HG02943 (cell line): ENCODE measurements at regions not wholly inside any gene's neighbourhood (a gene's known extent, or its start where the extent isn't known, plus 50 kb on each side); places are given as distances from the start of the nearest gene placed in this dataset.

Experiments used
- ATAC-seq: cut with Tn5 transposase; IDR thresholded peaks from one replicate; pipeline ENCODE4 v1.9.1; 2021; ENCODE audit warnings: mild to moderate bottlenecking, low read depth, moderate library complexity; ENCODE audit not compliant: unreplicated experiment

DNA sequence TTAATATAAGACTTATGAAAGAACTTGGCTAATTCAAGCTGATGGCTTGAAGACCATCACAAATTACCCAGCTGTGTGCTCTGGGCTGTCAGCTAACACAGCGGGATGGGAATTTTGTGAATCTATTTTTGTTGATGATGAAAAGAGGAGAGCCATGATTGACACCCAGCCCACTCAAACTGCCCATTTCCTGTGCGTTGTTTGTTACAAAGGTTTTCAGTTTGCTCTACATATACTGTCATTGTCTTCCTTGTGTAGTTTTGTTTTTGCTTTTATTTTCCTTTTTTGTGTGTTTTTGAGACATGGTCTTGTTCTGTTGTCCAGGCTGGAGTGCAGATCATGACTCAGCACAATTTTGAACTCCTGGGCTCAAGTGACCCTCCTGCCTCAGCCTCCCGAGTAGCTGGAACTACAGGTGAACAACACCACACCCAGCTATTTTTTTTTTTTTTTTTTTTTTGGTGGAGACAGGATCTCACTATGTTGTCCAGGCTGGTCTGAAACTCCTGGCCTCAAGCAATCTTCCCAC is 400.3 kb downstream of the ICE1 start:
- ATAC-seq: no peak

DNA sequence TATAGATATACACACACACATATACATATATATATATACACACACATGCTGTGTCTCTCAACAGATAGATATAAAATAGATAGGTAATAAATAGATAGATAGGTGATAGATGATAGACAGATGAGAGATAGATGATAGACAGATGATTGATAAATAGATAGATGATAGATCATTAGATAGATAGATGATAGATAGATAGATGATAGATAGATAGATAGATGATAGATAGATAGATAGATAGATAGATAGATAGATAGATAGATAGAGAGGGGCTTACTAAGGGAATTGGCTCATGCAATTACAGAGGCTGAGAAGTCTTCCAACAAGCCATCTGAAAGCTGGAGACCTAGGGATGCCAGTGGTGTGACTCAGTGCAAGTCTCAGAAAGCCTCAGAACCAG is 394.5 kb downstream of the ICE1 start:
- no peak for ATAC-seq

DNA sequence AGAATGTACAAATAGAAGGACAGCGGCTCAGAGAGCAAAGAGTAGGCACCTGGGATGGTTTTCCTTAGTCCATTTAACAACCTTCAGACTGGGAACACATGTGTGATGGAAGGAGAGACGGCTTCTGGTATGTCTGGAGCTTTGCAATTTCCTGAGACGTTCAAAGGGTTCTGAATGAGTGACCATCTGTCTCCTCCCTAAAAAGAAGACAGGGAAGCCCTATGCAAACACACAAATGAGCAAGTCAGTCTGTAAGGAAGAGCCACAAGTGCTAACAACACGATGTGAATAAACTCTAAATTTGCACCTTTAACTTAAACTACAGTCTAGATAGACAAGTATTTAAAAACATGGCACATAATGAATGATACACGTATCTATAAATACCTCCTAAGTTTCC is 391.0 kb downstream of the ICE1 start:
- ATAC-seq: no peak

DNA sequence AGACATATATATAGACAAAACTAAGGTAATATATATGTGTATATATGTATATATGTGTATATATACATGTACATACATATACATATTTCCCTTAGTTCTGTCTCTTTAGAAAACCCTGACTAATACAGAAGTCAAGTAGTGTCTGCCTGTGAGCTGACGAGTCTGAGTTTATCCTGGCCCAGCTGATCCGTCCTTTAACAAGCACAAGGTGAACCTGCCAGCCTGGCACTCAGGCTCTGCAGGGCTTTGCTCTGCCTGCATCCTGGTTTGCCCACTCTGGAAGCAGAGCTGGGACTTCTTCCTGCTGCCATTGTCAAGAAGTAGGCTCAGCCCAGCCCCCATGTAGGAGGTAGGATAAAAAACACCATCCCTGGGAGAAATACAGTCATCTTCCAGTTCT is 388.0 kb downstream of the ICE1 start:
- no peak for ATAC-seq

DNA sequence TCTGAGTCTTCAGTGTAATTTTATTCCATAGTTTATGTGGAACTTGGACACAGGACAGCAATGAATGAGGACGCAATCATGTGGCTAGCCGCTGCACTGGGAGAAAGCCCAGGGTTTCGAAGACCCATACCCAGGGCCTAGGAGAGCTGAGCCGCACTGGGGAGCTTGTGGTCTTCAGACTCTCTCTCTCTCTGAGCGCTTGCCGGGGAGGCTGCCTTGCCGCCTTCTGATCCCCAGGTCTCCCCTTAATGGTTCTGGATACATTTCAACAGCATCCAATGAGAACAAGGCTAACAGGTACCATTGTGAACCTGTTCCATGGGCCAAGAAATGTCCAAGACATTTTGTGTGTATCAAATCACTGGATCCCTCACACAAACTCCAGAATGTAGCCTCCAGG is 383.4 kb downstream of the ICE1 start:
- ATAC-seq: no peak

DNA sequence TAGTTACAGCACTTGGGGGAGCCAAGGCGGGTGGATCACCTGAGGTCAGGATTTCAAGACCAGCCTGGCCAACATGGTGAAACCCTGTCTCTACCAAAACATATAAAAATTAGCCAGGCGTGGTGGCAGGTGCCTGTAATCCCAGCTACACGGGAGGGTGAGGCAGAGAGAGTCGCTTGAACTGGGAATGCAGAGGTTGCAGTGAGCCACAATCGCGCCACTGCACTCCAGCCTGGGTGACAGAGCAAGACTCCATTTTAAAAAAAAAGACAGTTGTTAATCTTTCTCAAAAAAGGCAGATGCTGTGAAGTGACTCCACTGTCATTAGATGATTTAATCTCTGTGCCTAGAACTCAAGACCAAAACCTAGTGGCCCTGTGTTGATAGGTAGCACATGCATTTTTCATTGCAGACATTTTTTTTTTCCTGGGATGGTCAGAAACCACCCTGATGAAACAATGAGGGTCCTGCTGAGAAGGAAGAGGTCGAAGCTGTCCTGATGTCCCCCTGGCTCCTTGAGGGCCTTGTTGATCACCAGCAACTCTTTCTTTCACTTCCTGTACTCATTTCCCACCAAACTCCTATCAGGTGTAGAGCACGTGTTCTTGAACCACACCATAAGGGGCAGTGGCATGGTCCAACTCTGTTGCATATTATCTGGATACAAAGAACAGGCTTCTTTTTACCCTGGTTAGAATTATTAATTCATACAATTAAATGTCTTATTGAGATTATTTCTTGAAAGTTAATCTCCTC is 382.2 kb downstream of the ICE1 start:
- no peak for ATAC-seq

DNA sequence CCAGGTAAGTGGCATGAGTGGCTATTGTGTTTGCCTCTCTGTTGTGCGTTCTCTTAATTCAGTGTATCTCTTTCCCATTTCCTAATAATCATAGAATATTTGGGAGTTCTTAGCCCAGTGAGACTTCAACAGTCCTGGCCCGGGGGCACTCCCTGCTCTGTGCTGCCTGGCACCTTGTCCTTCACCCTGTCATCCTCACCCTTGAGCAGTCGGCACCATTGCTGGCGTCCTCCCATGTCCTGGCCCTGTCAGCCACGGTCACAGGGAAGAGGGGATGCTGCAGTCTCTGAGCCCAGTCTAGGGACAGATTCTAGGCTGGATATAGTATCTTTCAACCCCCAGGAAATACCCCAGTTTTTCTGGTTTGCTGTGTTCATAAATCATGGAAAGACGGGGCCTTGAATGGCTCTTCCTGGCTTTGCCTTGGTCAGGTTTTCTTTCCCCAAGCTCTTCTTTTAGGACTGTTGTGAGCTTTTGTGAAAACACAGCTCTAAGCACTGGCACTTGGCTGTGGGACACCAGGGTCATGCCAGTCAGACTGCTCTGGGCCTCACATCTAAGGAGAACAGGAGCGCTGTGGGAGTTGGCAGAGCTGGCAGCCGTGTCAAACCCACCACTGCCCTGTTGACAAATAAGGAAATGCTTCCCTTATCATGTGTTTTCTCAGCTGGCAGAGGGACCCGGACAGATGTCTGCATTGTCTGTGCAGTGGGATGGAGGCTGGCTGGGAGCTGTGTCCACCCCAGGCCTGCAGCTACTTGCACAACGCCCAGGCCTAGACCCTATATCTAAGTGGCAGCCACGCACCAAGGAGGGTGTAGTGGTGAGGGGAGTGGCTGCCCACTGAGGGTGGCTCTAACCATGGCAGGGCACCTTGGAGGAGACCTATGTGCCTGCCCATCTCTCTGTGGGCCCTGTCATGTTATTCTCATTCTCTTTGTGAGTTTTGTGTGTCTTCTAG is 378.6 kb downstream of the ICE1 start:
- no peak for ATAC-seq

DNA sequence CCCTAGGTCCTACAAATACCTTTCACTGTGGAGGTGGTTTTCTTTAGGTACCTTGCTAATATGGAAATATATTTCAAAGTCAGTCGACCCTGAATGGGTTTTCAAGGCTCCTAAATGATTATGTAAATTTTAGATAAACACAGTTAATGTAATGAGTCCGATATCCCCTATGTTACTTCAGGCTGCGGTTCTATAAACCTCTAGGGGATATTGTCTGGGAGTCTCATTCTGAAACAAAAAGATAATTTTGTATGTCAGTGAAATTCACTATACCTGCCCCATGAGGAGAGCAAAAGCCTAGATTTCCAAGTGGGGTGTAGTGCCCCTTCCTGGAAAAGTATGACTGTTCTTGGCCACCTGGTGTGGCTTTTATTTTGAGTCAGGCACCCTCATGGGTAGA is 377.3 kb downstream of the ICE1 start:
- ATAC-seq: no peak

DNA sequence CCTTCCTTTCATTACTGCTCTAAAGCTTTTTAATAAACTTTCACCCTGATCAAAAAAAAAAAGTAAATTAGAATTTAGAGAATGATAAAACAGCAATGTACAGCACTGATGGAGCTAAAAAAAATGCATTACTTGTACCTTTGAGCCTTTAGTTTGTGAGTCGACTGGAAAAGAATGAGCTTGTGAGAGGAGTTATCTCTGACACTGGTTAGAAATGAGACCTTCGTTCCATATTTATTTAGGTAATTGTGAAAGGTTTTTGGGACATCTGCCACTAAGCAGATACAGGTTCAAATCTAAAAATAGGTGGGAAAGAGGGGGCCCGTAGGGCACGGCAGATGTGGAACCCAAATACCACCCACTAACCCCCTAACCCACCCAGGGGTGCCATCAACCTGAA is 376.8 kb downstream of the ICE1 start:
- no peak for ATAC-seq

DNA sequence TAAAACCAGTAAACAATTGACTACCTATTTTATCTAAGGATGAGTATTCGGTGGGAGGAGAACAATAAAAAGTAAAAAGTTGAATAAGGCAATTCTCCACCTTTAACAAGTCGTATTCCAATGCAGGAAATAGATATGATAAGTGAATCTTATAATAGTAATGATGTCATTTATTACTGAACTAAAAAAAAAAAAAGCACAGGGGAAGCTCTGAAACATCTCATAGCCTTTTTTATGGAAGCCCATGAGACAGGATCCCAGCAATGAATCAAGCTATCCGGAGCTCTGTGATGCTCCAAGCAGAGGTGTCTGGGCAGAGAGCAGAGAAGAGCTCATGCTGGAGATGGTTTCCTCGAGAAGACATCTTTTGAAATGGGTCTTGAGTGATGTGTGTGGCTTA is 376.0 kb downstream of the ICE1 start:
- no peak for ATAC-seq

DNA sequence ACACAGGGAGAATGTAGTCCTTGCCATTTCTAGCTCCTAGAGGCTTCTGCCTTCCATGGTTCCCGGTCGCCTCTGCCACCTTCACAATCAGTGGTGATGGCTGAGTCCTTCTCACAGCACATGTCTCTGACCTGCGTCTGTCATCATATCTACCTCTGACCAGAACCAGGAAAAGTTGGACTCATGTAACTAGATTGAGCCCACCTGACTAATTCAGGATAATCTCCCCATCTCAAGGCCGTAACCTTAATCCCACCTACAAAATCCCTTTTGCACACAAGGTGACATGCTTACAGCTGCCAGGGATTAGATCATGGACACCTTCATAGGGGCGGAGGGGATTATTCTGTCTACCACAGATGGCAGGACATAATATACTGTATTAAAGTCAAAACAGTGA is 375.6 kb downstream of the ICE1 start:
- ATAC-seq: no peak

DNA sequence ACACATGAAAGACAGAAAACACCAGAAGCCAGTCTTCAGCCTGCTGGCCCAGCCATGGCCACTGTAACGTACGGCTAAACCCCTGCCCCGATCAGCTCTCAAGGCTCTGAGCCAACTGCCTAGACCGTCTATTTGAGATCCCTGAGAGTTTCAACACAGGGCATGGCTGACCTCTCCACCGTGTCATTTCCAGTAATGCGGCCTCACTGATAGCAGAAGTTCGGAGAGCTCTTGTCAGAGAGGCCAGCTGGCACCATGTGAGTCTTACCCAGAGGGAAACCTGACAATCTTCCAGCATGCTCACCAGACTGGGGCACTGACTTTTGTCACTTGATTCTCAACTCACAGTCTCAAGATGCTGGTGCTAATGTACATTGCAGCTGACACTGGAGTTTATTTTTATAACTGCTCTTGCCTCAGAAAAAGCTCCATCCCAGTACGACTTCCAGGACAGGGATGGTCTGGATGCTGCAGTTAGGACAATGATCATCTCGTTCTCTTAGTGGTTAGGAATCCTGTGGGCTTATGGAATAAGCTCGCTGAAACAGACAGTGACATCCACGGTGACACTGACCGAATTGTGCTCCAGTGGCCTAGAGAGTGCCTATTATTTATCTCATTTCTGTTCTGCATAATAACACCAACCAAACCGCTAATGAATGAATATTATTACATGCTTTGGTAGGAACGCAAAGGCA is 372.7 kb downstream of the ICE1 start:
- ATAC-seq: no peak

DNA sequence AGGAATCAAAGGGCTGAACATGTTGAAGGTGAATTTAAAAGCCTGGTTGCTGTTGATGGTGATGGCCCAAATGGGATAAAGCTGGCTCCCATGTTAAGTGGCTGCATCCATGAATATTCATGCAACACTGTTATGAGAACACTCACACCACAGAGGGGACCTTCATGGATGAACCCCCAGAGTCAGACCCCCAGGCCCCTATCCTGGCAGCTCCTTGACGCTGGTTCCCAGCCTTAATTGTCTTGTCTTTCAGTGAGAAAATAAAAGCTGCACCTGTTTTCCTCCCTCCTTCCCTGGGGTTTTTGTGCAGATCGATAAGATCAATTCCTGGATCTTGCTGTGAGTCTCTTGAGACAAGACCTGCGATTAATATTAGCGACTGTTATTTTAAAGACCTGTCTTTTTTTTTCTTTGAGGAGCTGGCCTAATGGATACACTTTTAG is 371.7 kb downstream of the ICE1 start:
- no peak for ATAC-seq

DNA sequence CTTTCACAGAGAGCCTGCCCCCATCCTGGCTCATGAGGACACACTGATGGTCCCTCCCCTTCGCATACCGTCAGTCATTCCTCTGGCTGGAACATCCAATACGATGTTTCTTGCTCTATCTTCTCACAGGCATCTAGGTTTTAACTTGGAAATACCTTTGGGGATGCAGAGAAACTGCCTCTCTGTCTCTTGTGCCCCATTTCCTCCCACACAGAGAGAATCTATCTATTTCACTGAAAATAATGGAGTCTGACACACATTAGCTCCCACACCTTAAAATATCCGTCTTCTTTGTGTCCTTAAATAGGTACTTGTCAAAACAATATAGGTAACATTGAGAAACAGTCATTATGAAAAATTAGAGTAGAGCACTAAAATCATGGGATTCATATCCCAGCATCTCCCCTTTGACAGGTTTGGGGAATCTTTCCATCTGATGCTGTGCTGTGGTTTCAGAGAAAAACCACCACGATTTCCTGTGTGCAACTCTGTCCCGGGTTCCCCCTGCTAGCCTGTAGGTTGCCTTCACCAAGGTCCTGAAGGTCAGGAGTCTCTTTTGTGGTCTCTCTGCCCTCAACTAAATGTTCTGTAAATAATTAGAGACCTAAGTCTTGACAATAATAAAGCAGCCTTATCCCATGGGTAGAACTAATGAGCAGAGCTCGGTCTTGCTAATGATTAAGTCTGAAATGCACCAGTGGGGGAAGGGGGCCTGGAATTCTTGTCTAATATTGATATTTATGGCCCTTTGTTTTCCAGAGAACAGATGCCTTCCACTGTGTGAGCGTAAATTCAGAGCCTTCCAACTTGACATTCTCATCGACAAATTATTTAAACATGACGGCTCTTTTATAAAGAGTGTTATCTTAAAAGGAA is 371.0 kb downstream of the ICE1 start:
- ATAC-seq: no peak

DNA sequence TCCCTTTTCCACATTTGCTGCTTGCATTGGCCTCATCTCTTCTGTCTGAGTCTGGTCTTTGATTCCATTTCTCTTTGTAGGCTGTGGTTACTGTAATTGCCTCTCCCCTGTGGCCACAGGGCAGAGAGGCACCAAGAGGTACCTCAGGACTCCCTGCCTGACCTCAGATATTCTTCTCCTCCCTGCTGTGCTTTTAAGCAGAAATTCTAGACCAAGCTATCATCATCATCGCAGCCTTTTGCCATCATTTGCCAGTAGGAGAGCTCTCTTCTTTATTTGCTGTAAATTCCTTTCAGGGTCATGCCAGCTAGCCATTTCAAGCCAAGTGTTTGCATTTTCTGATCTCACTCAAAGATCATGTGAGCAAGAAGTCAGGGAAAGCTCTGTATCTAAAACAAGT is 369.6 kb downstream of the ICE1 start:
- ATAC-seq: no peak

DNA sequence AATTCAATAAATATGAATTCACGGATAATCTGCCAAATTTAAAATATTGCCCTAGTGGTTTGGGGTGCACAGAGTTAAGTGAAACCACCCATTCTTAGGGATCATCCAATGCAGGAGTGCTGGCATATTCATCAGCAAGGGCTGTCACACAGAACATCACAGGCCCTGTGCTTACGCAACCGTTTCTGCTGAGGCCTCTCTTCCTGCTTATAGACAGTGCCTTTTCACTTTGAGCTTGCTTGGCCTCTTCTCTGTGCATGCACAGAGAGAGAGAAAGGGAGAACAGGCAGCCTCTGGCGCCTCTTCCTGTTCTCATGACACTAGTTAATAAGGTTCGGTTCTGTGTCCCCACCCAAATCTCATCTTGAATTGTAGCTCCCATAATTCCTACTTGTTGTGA is 366.3 kb downstream of the ICE1 start:
- ATAC-seq: no peak

DNA sequence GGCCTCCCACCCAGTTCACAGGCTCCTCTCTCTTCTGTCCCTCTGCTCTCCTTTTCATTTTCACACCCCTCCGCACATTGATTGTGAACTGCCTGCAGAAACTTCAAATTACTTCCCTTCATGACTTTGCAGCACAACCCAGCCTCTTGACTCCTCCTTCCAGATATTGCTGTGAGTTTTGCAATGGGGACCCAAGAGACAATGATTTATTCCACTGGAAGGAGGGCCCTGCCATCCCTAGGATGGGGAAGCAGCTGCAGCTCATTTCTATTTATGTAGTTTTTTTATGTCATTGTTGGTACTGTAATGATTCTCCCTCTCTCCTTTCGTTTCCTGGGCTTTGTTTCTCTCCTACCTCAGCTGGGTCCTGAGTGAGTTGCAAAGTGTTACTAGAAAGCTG is 364.9 kb downstream of the ICE1 start:
- no peak for ATAC-seq

DNA sequence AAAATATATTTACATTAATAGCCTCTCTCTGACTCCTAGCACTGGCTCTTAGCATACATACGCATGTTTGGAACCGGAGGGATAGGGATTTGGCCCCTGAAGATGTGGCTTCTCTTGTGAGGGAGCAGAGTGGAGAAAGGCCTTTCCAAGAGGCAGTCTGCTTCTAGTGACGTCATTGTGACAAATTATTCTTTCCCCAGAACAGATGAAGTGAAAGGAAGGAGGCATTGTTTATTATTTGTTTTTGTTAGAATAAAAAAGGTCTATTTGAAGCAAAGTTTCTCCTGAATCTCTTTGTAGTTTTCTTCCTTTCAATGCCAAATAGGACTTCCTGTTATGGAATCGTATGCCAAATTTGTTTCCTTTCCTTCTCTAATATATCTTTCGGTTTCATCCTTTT is 361.6 kb downstream of the ICE1 start:
- no peak for ATAC-seq

DNA sequence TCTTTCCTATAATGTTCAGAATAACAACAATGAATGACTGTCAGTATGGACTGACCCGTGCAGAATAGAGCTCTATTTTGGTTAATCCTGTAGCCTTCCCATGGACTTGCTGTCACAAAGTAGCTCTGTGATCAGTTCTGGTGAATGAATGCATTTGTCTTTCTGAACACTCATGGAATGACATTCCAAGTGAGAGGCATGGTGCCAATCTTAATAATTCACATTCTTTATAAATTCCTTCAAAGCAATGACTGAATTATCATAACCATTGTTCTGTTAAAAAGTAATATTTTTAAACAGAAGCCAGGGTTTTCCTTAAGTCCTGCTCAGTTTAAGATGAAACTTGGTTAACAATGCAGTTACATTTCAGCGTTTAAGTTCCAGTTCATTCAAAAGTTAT is 360.5 kb downstream of the ICE1 start:
- ATAC-seq: no peak

DNA sequence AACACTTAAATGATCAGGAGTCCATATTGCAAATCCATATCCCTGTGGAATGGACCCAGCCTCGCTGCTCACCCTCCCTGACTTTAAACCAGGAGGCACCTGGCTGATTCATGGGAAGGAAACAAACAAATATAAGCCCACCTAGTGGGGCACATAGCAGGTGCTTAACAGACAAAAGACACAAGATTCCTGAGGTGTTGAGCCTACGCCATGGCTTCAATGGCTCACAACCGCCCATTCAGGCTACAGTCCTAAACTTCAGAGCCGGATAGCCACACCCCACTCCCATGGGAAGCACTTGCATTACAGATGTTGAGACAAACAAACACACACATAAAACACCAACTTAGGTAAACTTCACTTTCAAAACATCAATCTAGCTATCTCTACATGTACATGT is 359.9 kb downstream of the ICE1 start:
- ATAC-seq: no peak
